B cell (primary cell): ENCODE measurements at regions not wholly inside any gene's neighbourhood (a gene's known extent, or its start where the extent isn't known, plus 50 kb on each side); places are given as distances from the start of the nearest gene placed in this dataset.

Source experiments
- ATAC-seq: fragments of 200-7000 bp; cut with Tn5 transposase; one replicate; pipeline ENCODE4 v1.10.0; 2021; ENCODE audit warnings: low read depth, mild to moderate bottlenecking, moderate number of reproducible peaks, moderate library complexity
- CTCF ChIA-PET: fragments of 350-600 bp; sonication (Branson Sonifier 250); formaldehyde crosslinking; loops from one replicate; lab custom pipeline; 2021; ENCODE audit warnings: antibody characterized with exemption, inconsistent platforms; lab: Charles Lee
- POLR2A ChIA-PET: fragments of 350-600 bp; sonication (Branson Sonifier 250); formaldehyde crosslinking; loops from one replicate; lab custom pipeline; 2021; ENCODE audit warnings: antibody characterized with exemption; lab: Charles Lee
- DNase-seq: peaks from one replicate; pipeline ENCODE4 v3.0.0; 2013
- H2AFZ ChIP-seq: 2 replicates; pipeline ENCODE4 v1.6.1; 2012; ENCODE audit warnings: mild to moderate bottlenecking, low read depth, low read length; ENCODE audit not compliant: insufficient read depth, poor library complexity, severe bottlenecking
- H3K27ac ChIP-seq, 2 donors: 1 replicate in 1 of 2; 2 replicates in 1 of 2; pipeline ENCODE4 v1.5.1; 2012 to 2013; ENCODE audit warnings: low read length in 2 of 2, mild to moderate bottlenecking in 2 of 2, moderate library complexity in 1 of 2
- H3K27me3 ChIP-seq, 4 experiments: fragments of 200-600 bp in 1 of 4; sonication (generic) in 1 of 4; replicated peaks in 1 of 4; 1 replicate in 2 of 4; 2 replicates in 2 of 4; pipeline versions ENCODE4 v1.6.1 to v1.7.0; 2013 to 2016; ENCODE audit warnings: low read length in 3 of 4, mild to moderate bottlenecking in 2 of 4, mixed read lengths in 1 of 4, moderate library complexity in 1 of 4; ENCODE audit not compliant: insufficient read depth in 4 of 4, control insufficient read depth in 3 of 4; ENCODE audit errors: control extremely low read depth in 1 of 4
- H3K36me3 ChIP-seq, 2 experiments: replicated peaks in 1 of 2; 1 replicate in 1 of 2; 2 replicates in 1 of 2; pipeline versions ENCODE4 v1.6.1 to v1.7.1; 2013; ENCODE audit warnings: low read length in 1 of 2; ENCODE audit not compliant: insufficient read depth in 2 of 2, control insufficient read depth in 1 of 2; ENCODE audit errors: control extremely low read depth in 1 of 2, extremely low read depth in 1 of 2
- H3K4me1 ChIP-seq, 2 donors: fragments of 200-600 bp in 1 of 2; sonication (generic) in 1 of 2; 1 replicate in 1 of 2; 2 replicates in 1 of 2; pipeline versions ENCODE4 v1.5.1 to v1.6.1; 2013 to 2017; ENCODE audit warnings: low read length in 2 of 2; ENCODE audit not compliant: control insufficient read depth in 2 of 2, insufficient read depth in 2 of 2
- H3K4me2 ChIP-seq: replicated peaks from 2 replicates; pipeline ENCODE3; 2012; ENCODE audit warnings: mild to moderate bottlenecking, low read depth, low read length; ENCODE audit not compliant: poor library complexity, severe bottlenecking
- H3K4me3 ChIP-seq, 5 experiments: fragments of 200-600 bp in 1 of 5; sonication (generic) in 1 of 5; 1 replicate in 3 of 5; 2 replicates in 2 of 5; pipeline versions ENCODE4 v1.5.1 to v1.7.0; 2011 to 2016; ENCODE audit warnings: low read length in 4 of 5, mild to moderate bottlenecking in 4 of 5, low read depth in 2 of 5, control low read depth in 1 of 5, moderate library complexity in 1 of 5; ENCODE audit not compliant: insufficient read depth in 1 of 5; ENCODE audit errors: control extremely low read depth in 1 of 5, extremely low read depth in 1 of 5
- H3K79me2 ChIP-seq: fragments of 200-600 bp; sonication (generic); one replicate; pipeline ENCODE4 v1.6.0; 2016; ENCODE audit warnings: low read length; ENCODE audit not compliant: control insufficient read depth, insufficient read depth
- H3K9ac ChIP-seq: fragments of 200-600 bp; sonication (generic); 2 replicates; pipeline ENCODE4 v1.6.1; 2017; ENCODE audit warnings: mild to moderate bottlenecking, low read length, moderate library complexity
- H3K9me3 ChIP-seq, 3 donors: one replicate each; pipeline versions ENCODE4 v1.6.1 to v1.7.1; 2013; ENCODE audit warnings: low read length in 2 of 3; ENCODE audit not compliant: control insufficient read depth in 2 of 3, insufficient read depth in 1 of 3; ENCODE audit errors: control extremely low read depth in 1 of 3
- H4K20me1 ChIP-seq: 2 replicates; pipeline ENCODE4 v1.6.0; 2012; ENCODE audit warnings: mild to moderate bottlenecking, low read length; ENCODE audit not compliant: insufficient read depth, control insufficient read depth, poor library complexity, severe bottlenecking
- H3K27ac Mint-ChIP-seq: one replicate; pipeline ENCODE4 v1.8.0; 2021; ENCODE audit warnings: mixed read lengths
- H3K27me3 Mint-ChIP-seq: one replicate; pipeline ENCODE4 v1.8.0; 2021; ENCODE audit warnings: mixed read lengths
- H3K4me1 Mint-ChIP-seq: one replicate; pipeline ENCODE4 v1.8.0; 2021; ENCODE audit warnings: mixed read lengths
- H3K4me3 Mint-ChIP-seq: one replicate; pipeline ENCODE4 v1.8.0; 2021; ENCODE audit warnings: mixed read lengths
- H3K9me3 Mint-ChIP-seq: one replicate; pipeline ENCODE4 v1.8.0; 2022; ENCODE audit warnings: mixed read lengths; ENCODE audit not compliant: insufficient read depth
- EZH2 ChIP-seq: IDR thresholded peaks from 2 replicates; pipeline ENCODE4 v1.6.1; 2012; ENCODE audit warnings: borderline replicate concordance, low read depth, mild to moderate bottlenecking, moderate library complexity, low read length; ENCODE audit not compliant: insufficient read depth, poor library complexity, severe bottlenecking
- WGBS: methylation state at CpG from one replicate; pipeline ENCODE4 v1.1.5; 2013; ENCODE audit warnings: missing lambda C conversion rate; ENCODE audit not compliant: insufficient coverage; 5-methylcytosine and 5-hydroxymethylcytosine counted together
- intact Hi-C: fragments of 100-400 bp; cut with micrococcal nuclease; formaldehyde crosslinking; loops from one replicate; pipeline ENCODE4 v1.10.0; 2022
- TF ChIP-seq, protein P1 (sequence below): fragments of 200-600 bp; IDR thresholded peaks from one replicate; pipeline ENCODE4 v1.8.0; 2022; ENCODE audit warnings: antibody characterized with exemption, mild to moderate bottlenecking

DNA sequence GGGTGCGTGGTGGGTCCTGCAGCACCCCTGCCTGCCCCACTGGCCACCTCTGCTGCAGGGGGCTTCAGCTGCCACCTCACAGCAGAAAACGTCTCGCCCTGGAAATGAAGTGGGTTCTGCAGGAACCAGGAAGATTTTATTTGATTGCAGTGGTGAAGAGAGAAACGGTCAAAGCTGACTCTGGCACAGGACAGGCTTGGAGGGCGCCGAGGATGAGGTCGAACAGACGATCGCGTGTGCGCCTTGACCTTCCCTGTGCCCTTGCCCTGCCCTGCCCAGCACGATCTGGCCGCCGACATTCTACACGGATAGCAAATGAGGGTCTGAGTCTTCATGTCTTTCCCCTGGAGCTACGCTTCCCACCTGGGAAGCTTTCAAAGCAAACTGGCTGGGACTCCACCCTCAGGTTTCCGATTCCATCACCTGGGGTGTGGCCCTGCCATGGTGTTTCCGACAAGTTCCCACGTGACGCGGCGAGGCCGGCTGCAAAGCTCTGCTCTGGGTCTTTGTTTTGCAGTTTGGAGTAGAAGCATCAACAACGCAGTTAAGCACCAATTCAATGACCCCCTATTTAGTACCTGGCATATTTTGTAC is 50.3 kb upstream of the TUBGCP3 start:
- no peak overlapping the region for H3K4me2 ChIP-seq
- no peaks in the 10 kb centered on the region for H3K79me2 ChIP-seq
- peaks cover 0 to 26% (median 4%) of the 10 kb centered on the region in 4 experiments for H3K27me3 ChIP-seq
- peaks cover 0 to 8% (median 0%) of the 10 kb centered on the region in 3 donors for H3K9me3 ChIP-seq
- intact Hi-C loops = no loop called here
- CTCF ChIA-PET = interaction anchor here (2.2 to 4.3 kb wide), 2 partner anchors 236 to 239 kb away, joined by 11 to 81 read pairs; no protein-coding TSS in a partner anchor
- H3K4me1 ChIP-seq = peaks cover 5 to 18% of the 10 kb centered on the region in 2 donors
- H4K20me1 ChIP-seq = no peaks in the 10 kb centered on the region
- Mint-ChIP-seq H3K27me3 (peaks cover 24% of the 10 kb centered on the region), H3K27ac (no peak overlapping the region), H3K4me3 (no peak overlapping the region), H3K4me1 (peaks cover 10% of the 10 kb centered on the region), H3K9me3 (no peaks in the 10 kb centered on the region)
- H2AFZ ChIP-seq = no peak overlapping the region
- 85% methylated on average over 20 of the region's 24 CpGs for WGBS
- POLR2A ChIA-PET = no interaction called here
- H3K9ac ChIP-seq = no peak overlapping the region
- H3K27ac ChIP-seq = no peak overlapping the region
- H3K36me3 ChIP-seq = no peaks in the 10 kb centered on the region
- H3K4me3 ChIP-seq = no peak overlapping the region
- TF ChIP-seq EZH2 = no peak
- TF ChIP-seq, protein P1, sequence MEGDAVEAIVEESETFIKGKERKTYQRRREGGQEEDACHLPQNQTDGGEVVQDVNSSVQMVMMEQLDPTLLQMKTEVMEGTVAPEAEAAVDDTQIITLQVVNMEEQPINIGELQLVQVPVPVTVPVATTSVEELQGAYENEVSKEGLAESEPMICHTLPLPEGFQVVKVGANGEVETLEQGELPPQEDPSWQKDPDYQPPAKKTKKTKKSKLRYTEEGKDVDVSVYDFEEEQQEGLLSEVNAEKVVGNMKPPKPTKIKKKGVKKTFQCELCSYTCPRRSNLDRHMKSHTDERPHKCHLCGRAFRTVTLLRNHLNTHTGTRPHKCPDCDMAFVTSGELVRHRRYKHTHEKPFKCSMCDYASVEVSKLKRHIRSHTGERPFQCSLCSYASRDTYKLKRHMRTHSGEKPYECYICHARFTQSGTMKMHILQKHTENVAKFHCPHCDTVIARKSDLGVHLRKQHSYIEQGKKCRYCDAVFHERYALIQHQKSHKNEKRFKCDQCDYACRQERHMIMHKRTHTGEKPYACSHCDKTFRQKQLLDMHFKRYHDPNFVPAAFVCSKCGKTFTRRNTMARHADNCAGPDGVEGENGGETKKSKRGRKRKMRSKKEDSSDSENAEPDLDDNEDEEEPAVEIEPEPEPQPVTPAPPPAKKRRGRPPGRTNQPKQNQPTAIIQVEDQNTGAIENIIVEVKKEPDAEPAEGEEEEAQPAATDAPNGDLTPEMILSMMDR = no peak
- DNase-seq (no peak), ATAC-seq (no peak)
